GM19193 (cell line): ENCODE measurements at regions not wholly inside any gene's neighbourhood (a gene's known extent, or its start where the extent isn't known, plus 50 kb on each side); places are given as distances from the start of the nearest gene placed in this dataset.

Experiments used
- POLR2A ChIP-seq: IDR thresholded peaks from 4 replicates; pipeline ENCODE4 v1.6.1; 2011; ENCODE audit not compliant: insufficient read depth, insufficient read length; ENCODE audit errors: extremely low read depth

- no peak for TF ChIP-seq POLR2A
Observed at GRCh38 chr3:177330779-177331178, 133.5 kb upstream of the TBL1XR1 start.

- TF ChIP-seq POLR2A: no peak
Observed at GRCh38 chr3:177331203-177331835, 134.0 kb upstream of the TBL1XR1 start.

- TF ChIP-seq POLR2A: no peak
Observed at GRCh38 chr3:177332955-177333354, 135.7 kb upstream of the TBL1XR1 start.

GRCh38 chr3:177333533-177334520 is 136.5 kb upstream of the TBL1XR1 start:
- TF ChIP-seq POLR2A: no peak

- no peak for TF ChIP-seq POLR2A
Observed at GRCh38 chr3:177334803-177335202, 137.5 kb upstream of the TBL1XR1 start.

GRCh38 chr3:177335728-177336127 is 138.4 kb upstream of the TBL1XR1 start:
- no peak for TF ChIP-seq POLR2A

- no peak for TF ChIP-seq POLR2A
Observed at GRCh38 chr3:177336873-177337450, 139.7 kb upstream of the TBL1XR1 start.

GRCh38 chr3:177337541-177338331 is 140.5 kb upstream of the TBL1XR1 start:
- no peak for TF ChIP-seq POLR2A

- no peak for TF ChIP-seq POLR2A
Observed at GRCh38 chr3:177338697-177339219, 141.5 kb upstream of the TBL1XR1 start.

GRCh38 chr3:177340243-177340830 is 143.1 kb upstream of the TBL1XR1 start:
- no peak for TF ChIP-seq POLR2A

GRCh38 chr3:177341736-177342419 is 144.6 kb upstream of the TBL1XR1 start:
- TF ChIP-seq POLR2A: no peak

GRCh38 chr3:177343122-177343625 is 145.9 kb upstream of the TBL1XR1 start:
- no peak for TF ChIP-seq POLR2A
